Neural cell (in vitro differentiated cells): ENCODE measurements at regions not wholly inside any gene's neighbourhood (a gene's known extent, or its start where the extent isn't known, plus 50 kb on each side); places are given as distances from the start of the nearest gene placed in this dataset.

Experiments
- H2AFZ ChIP-seq: fragments of 200-600, 300-800 bp; sonication (generic), shearing (Covaris generic); 2 replicates; pipeline ENCODE4 v1.6.0; 2014; ENCODE audit warnings: low read depth, mild to moderate bottlenecking, antibody characterized with exemption, low read length, moderate library complexity
- H3F3A ChIP-seq: fragments of 200-600 bp; shearing (Covaris generic); 2 replicates; pipeline ENCODE4 v1.6.1; 2016; ENCODE audit warnings: mild to moderate bottlenecking, moderate library complexity, mixed read lengths, antibody characterized with exemption, low read length; ENCODE audit not compliant: insufficient read depth, poor library complexity, severe bottlenecking
- H3K27ac ChIP-seq: fragments of 200-600, 300-800 bp; sonication (generic), shearing (Covaris generic); 2 replicates; pipeline ENCODE4 v1.5.1; 2014; ENCODE audit warnings: mild to moderate bottlenecking, low read length, moderate library complexity
- H3K27me3 ChIP-seq: fragments of 300-800, 200-600 bp; sonication (generic), shearing (Covaris generic); 2 replicates; pipeline ENCODE4 v1.6.0; 2014; ENCODE audit warnings: mild to moderate bottlenecking, low read depth, low read length, moderate library complexity; ENCODE audit not compliant: insufficient read depth
- H3K36me3 ChIP-seq: fragments of 300-800, 200-600 bp; sonication (generic), shearing (Covaris generic); 2 replicates; pipeline ENCODE4 v1.5.1; 2014; ENCODE audit warnings: mild to moderate bottlenecking, antibody characterized with exemption, low read length, moderate library complexity; ENCODE audit not compliant: insufficient read depth
- H3K4me2 ChIP-seq: fragments of 300-800, 200-600 bp; sonication (generic), shearing (Covaris generic); 2 replicates; pipeline ENCODE4 v1.6.0; 2014; ENCODE audit warnings: mild to moderate bottlenecking, low read length
- H3K4me3 ChIP-seq: fragments of 300-800, 200-600 bp; sonication (generic), shearing (Covaris generic); 2 replicates; pipeline ENCODE4 v1.5.1; 2014; ENCODE audit warnings: mild to moderate bottlenecking, low read length, moderate library complexity
- H3K79me2 ChIP-seq: fragments of 200-600 bp; shearing (Covaris generic); replicated peaks from 2 replicates; pipeline ENCODE4 v1.6.0; 2014; ENCODE audit warnings: mild to moderate bottlenecking, low read length, moderate library complexity; ENCODE audit not compliant: insufficient read depth
- H3K9ac ChIP-seq: fragments of 300-800, 200-600 bp; sonication (generic), shearing (Covaris generic); 2 replicates; pipeline ENCODE4 v1.6.1; 2016; ENCODE audit warnings: mild to moderate bottlenecking, low read length, mixed read lengths
- H3K9me2 ChIP-seq: fragments of 200-600 bp; shearing (Covaris generic); 2 replicates; pipeline ENCODE4 v1.6.1; 2016; ENCODE audit warnings: mild to moderate bottlenecking, low read length, mixed read lengths; ENCODE audit not compliant: insufficient read depth
- H3K9me3 ChIP-seq: fragments of 200-600, 300-800 bp; sonication (generic), shearing (Covaris generic); 2 replicates; pipeline ENCODE4 v1.6.1; 2016; ENCODE audit warnings: mild to moderate bottlenecking, mixed run types, low read length, moderate library complexity, mixed read lengths
- H4K20me1 ChIP-seq: fragments of 200-600 bp; shearing (Covaris generic); 2 replicates; pipeline ENCODE4 v1.6.1; 2016; ENCODE audit warnings: mild to moderate bottlenecking, mixed run types; ENCODE audit not compliant: insufficient read depth
- EP300 ChIP-seq: fragments of 450-650 bp; conservative IDR thresholded peaks from 2 replicates; pipeline ENCODE4 v1.6.1; 2014; ENCODE audit warnings: antibody characterized with exemption, mild to moderate bottlenecking, moderate library complexity; ENCODE audit not compliant: poor library complexity, severe bottlenecking
- EZH2 ChIP-seq: fragments of 200-600, 300-800 bp; shearing (Covaris generic), sonication (generic); IDR thresholded peaks from 2 replicates; pipeline ENCODE4 v1.6.1; 2014; ENCODE audit warnings: antibody characterized with exemption, low read length, borderline replicate concordance, mild to moderate bottlenecking; ENCODE audit not compliant: insufficient read depth, poor library complexity, severe bottlenecking
- MXI1 ChIP-seq: fragments of 450-650 bp; conservative IDR thresholded peaks from 2 replicates; pipeline ENCODE4 v1.6.1; 2014; ENCODE audit warnings: antibody characterized with exemption, mild to moderate bottlenecking; ENCODE audit not compliant: poor library complexity, severe bottlenecking
- POLR2AphosphoS5 ChIP-seq: IDR thresholded peaks from 2 replicates; pipeline ENCODE4 v1.6.1; 2012
- RAD21 ChIP-seq: fragments of 450-650 bp; conservative IDR thresholded peaks from 2 replicates; pipeline ENCODE4 v1.6.1; 2014; ENCODE audit warnings: antibody characterized with exemption, mild to moderate bottlenecking, moderate library complexity
- REST ChIP-seq: IDR thresholded peaks from 2 replicates; pipeline ENCODE4 v1.6.1; 2012; ENCODE audit warnings: borderline replicate concordance
- SMC3 ChIP-seq: fragments of 450-650 bp; conservative IDR thresholded peaks from 2 replicates; pipeline ENCODE4 v1.6.1; 2014; ENCODE audit warnings: antibody characterized with exemption, mild to moderate bottlenecking, moderate library complexity; ENCODE audit not compliant: poor library complexity
- TAF1 ChIP-seq: IDR thresholded peaks from 2 replicates; pipeline ENCODE4 v1.6.1; 2012; ENCODE audit warnings: low read depth
- TF ChIP-seq, protein P1 (sequence below): fragments of 450-650 bp; IDR thresholded peaks from 2 replicates; pipeline ENCODE4 v1.5.1; 2014; ENCODE audit warnings: antibody characterized with exemption, mild to moderate bottlenecking, moderate library complexity; ENCODE audit not compliant: poor library complexity, severe bottlenecking

DNA sequence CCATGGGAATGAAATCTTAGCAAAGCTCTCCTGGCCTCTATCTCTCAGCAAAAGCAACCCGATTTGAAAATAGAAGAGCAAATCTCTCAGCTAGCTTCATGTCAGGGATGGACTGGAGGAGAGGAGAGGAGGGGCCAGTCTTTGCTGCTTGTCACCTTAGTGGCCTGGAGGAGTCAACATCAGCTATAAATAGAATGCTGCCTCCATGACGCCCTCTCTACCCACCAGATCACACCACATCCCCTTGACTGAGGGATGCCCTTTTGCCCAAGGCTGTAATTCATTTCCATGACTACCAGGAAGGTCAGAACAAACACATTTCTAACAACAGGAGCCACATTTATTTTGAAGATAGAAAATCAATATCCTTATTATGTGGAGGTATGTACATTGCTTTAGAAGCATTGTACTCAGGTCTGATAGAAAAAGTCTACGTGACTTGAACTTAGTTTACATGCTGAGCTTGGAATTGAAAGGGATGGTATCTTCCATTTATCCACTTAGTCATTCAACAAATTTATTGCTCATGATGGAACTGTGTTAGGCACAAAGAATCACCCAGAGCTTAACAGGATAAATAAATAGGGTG lies 92.4 kb upstream of the LIFR start:
- Histone ChIP-seq H3K4me2 (no peak overlapping the region), H3K9me2 (no peaks in the 10 kb centered on the region), H3K36me3 (no peaks in the 10 kb centered on the region), H2AFZ (no peak overlapping the region), H3F3A (no peaks in the 10 kb centered on the region), H3K4me3 (no peak overlapping the region), H3K79me2 (no peaks in the 10 kb centered on the region), H4K20me1 (no peaks in the 10 kb centered on the region), H3K27me3 (no peaks in the 10 kb centered on the region), H3K9me3 (no peaks in the 10 kb centered on the region), H3K27ac (no peak overlapping the region), H3K9ac (no peak overlapping the region)
- peak; percentile 21 for TF ChIP-seq POLR2AphosphoS5
- TF ChIP-seq, protein P1, sequence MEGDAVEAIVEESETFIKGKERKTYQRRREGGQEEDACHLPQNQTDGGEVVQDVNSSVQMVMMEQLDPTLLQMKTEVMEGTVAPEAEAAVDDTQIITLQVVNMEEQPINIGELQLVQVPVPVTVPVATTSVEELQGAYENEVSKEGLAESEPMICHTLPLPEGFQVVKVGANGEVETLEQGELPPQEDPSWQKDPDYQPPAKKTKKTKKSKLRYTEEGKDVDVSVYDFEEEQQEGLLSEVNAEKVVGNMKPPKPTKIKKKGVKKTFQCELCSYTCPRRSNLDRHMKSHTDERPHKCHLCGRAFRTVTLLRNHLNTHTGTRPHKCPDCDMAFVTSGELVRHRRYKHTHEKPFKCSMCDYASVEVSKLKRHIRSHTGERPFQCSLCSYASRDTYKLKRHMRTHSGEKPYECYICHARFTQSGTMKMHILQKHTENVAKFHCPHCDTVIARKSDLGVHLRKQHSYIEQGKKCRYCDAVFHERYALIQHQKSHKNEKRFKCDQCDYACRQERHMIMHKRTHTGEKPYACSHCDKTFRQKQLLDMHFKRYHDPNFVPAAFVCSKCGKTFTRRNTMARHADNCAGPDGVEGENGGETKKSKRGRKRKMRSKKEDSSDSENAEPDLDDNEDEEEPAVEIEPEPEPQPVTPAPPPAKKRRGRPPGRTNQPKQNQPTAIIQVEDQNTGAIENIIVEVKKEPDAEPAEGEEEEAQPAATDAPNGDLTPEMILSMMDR = no peak
- no peak for TF ChIP-seq EP300

DNA sequence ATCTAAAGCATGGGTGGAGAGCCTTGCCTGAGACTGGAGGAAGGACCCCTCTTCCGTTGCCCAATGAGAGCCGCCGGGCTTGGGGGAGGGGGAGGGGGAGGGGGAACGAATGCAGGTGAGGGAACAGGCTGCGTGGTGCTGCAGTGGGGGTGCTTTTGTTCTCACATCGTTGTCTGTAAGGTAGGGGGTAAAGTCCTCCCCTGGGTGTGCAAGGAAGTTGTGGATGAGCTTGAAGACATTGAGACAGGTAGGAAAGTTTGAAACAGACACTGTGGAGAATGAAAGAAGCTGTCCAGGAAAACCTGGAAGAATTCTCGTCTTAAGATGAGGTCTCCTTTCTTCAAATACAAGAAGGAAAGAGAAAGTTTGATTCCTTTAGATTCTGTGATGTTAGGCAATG lies 94.1 kb upstream of the LIFR start:
- Histone ChIP-seq H3K27ac (no peak overlapping the region), H3K4me2 (no peak overlapping the region), H3K36me3 (no peaks in the 10 kb centered on the region), H3K79me2 (no peaks in the 10 kb centered on the region), H2AFZ (no peak overlapping the region), H3K9me2 (no peaks in the 10 kb centered on the region), H3F3A (no peaks in the 10 kb centered on the region), H4K20me1 (no peaks in the 10 kb centered on the region), H3K9me3 (no peaks in the 10 kb centered on the region), H3K9ac (no peak overlapping the region), H3K27me3 (no peaks in the 10 kb centered on the region), H3K4me3 (no peak overlapping the region)
- TF ChIP-seq REST = no peak
- no peak for TF ChIP-seq EZH2
- no peak for TF ChIP-seq MXI1
- TF ChIP-seq POLR2AphosphoS5 = no peak
- no peak for TF ChIP-seq RAD21
- TF ChIP-seq EP300 = no peak
- TF ChIP-seq, protein P1 = no peak
- TF ChIP-seq TAF1 = no peak
- no peak for TF ChIP-seq SMC3
